ENCODE measurements at regions not wholly inside any gene's neighbourhood (a gene's known extent, or its start where the extent isn't known, plus 50 kb on each side); places are given as distances from the start of the nearest gene placed in this dataset.

DNA sequence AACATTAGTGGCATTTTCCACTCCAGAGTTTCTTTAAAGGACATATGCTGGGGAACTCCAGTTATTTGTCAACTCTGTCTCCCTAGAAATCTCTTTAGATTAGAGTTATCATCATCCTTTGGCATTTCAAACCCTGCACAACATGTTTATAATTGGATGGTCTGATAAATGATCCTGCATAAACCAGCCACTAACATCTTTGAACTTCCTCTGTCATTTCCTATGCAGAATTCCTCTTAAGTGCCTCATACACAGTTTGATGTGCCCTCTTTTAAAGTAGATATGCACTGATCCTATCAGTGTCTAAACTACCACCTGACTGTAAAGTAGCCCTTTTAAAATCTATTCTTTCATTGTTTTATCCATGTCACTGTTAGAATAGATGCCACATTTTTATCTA is 306.3 kb upstream of the IRAK1BP1 start:
- TF ChIP-seq, protein P1, sequence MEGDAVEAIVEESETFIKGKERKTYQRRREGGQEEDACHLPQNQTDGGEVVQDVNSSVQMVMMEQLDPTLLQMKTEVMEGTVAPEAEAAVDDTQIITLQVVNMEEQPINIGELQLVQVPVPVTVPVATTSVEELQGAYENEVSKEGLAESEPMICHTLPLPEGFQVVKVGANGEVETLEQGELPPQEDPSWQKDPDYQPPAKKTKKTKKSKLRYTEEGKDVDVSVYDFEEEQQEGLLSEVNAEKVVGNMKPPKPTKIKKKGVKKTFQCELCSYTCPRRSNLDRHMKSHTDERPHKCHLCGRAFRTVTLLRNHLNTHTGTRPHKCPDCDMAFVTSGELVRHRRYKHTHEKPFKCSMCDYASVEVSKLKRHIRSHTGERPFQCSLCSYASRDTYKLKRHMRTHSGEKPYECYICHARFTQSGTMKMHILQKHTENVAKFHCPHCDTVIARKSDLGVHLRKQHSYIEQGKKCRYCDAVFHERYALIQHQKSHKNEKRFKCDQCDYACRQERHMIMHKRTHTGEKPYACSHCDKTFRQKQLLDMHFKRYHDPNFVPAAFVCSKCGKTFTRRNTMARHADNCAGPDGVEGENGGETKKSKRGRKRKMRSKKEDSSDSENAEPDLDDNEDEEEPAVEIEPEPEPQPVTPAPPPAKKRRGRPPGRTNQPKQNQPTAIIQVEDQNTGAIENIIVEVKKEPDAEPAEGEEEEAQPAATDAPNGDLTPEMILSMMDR (IDR thresholded peaks at IDR 0.05), result no peak
- no peak for TF ChIP-seq POLR2A (IDR thresholded peaks at IDR 0.05)

Measured in adrenal gland (tissue), 5 donors.